Thyroid gland (tissue), 4 donors: ENCODE measurements at regions not wholly inside any gene's neighbourhood (a gene's known extent, or its start where the extent isn't known, plus 50 kb on each side); places are given as distances from the start of the nearest gene placed in this dataset.

Experiments used
- POLR2A ChIP-seq, 2 donors: fragments of 450-650 bp; IDR thresholded peaks; one replicate each; pipeline ENCODE4 v1.6.1; 2017; ENCODE audit warnings: antibody characterized with exemption in 2 of 2, mild to moderate bottlenecking in 2 of 2, moderate library complexity in 1 of 2
- TF ChIP-seq, protein P1 (sequence below), 6 experiments: fragments of 200-600 bp in 3 of 6; fragments of 450-650 bp in 3 of 6; sonication (generic) in 3 of 6; IDR thresholded peaks; one replicate each; pipeline ENCODE4 v1.5.1; 2016 to 2019; ENCODE audit warnings: antibody characterized with exemption in 6 of 6, mild to moderate bottlenecking in 2 of 6, inconsistent platforms in 1 of 6, moderate library complexity in 1 of 6

GRCh38 chr2:156845806-156846558, 409.8 kb downstream of the GPD2 start:
- TF ChIP-seq, protein P1, sequence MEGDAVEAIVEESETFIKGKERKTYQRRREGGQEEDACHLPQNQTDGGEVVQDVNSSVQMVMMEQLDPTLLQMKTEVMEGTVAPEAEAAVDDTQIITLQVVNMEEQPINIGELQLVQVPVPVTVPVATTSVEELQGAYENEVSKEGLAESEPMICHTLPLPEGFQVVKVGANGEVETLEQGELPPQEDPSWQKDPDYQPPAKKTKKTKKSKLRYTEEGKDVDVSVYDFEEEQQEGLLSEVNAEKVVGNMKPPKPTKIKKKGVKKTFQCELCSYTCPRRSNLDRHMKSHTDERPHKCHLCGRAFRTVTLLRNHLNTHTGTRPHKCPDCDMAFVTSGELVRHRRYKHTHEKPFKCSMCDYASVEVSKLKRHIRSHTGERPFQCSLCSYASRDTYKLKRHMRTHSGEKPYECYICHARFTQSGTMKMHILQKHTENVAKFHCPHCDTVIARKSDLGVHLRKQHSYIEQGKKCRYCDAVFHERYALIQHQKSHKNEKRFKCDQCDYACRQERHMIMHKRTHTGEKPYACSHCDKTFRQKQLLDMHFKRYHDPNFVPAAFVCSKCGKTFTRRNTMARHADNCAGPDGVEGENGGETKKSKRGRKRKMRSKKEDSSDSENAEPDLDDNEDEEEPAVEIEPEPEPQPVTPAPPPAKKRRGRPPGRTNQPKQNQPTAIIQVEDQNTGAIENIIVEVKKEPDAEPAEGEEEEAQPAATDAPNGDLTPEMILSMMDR (IDR thresholded peaks at IDR 0.05) = no peak
- TF ChIP-seq POLR2A (IDR thresholded peaks at IDR 0.05) = no peak
